LNCAP (cell line): ENCODE measurements at regions not wholly inside any gene's neighbourhood (a gene's known extent, or its start where the extent isn't known, plus 50 kb on each side); places are given as distances from the start of the nearest gene placed in this dataset.

Experiments
- CTCF ChIP-seq: fragments of 450-650 bp; IDR thresholded peaks from 2 replicates; pipeline ENCODE4 v1.5.1; 2017; ENCODE audit warnings: mild to moderate bottlenecking

- TF ChIP-seq CTCF = no peak
Observed at GRCh38 chr4:125181804-125182203, 133.0 kb upstream of the FAT4 start.

- no peak for TF ChIP-seq CTCF
Observed at GRCh38 chr4:125179727-125180126, 135.0 kb upstream of the FAT4 start.

- TF ChIP-seq CTCF = no peak
Observed at GRCh38 chr4:125169192-125169591, 145.6 kb upstream of the FAT4 start.

- no peak for TF ChIP-seq CTCF
Observed at GRCh38 chr4:125168531-125168930, 146.2 kb upstream of the FAT4 start.

- TF ChIP-seq CTCF = no peak
Observed at GRCh38 chr4:125159001-125159400, 155.8 kb upstream of the FAT4 start.

- TF ChIP-seq CTCF = no peak
Observed at GRCh38 chr4:125155251-125155650, 159.5 kb upstream of the FAT4 start.

GRCh38 chr4:125140966-125141495, 173.7 kb upstream of the FAT4 start:
- TF ChIP-seq CTCF = no peak

- TF ChIP-seq CTCF = no peak
Observed at GRCh38 chr4:125135652-125136051, 179.1 kb upstream of the FAT4 start.
